ENCODE measurements at regions not wholly inside any gene's neighbourhood (a gene's known extent, or its start where the extent isn't known, plus 50 kb on each side); places are given as distances from the start of the nearest gene placed in this dataset.

- TF ChIP-seq CTCF (IDR thresholded peaks at IDR 0.05; ENCODE audit: low read depth, low read length, missing input control): no peak
- TF ChIP-seq NR2F2 (IDR thresholded peaks at IDR 0.05): no peak
- TF ChIP-seq GABPA (IDR thresholded peaks at IDR 0.05 in 1 of 2, conservative IDR thresholded peaks at IDR 0.05 in 1 of 2): no peak
- no peak for TF ChIP-seq ATF3 (IDR thresholded peaks at IDR 0.05)
- no peak for TF ChIP-seq TAF1 (conservative IDR thresholded peaks at IDR 0.05)
- no peak for TF ChIP-seq RAD21 (IDR thresholded peaks at IDR 0.05)
- no peak for TF ChIP-seq EGR1 (IDR thresholded peaks at IDR 0.05; ENCODE audit: low read depth in 2 of 2)
Observed at GRCh38 chr10:10847387-10847786, 170.3 kb upstream of the CELF2 start.
